ENCODE measurements at regions not wholly inside any gene's neighbourhood (a gene's known extent, or its start where the extent isn't known, plus 50 kb on each side); places are given as distances from the start of the nearest gene placed in this dataset.

GRCh38 chr17:33561569-33562334 is 268.7 kb upstream of the ASIC2 start:
- Histone ChIP-seq H3K27me3 (ENCODE audit: insufficient read depth, low read length, poor library complexity, severe bottlenecking) (no peaks in the 10 kb centered on the region), H3K9me3 (ENCODE audit: insufficient read depth, low read depth, low read length) (no peaks in the 10 kb centered on the region; the same call in 1 of the 2 replicates), H3K9ac (ENCODE audit: low read depth, low read length, poor library complexity, severe bottlenecking) (no peak overlapping the region), H3K9me2 (replicated peaks; ENCODE audit: low read depth, low read length) (no peaks in the 10 kb centered on the region), H3K79me2 (ENCODE audit: insufficient read depth, low read length) (no peaks in the 10 kb centered on the region), H3K4me3 (ENCODE audit: low read length, poor library complexity, severe bottlenecking) (no peak overlapping the region), H3K4me1 (ENCODE audit: insufficient read depth, low read length, poor library complexity, severe bottlenecking) (no peaks in the 10 kb centered on the region), H3K4me2 (ENCODE audit: low read depth, low read length, poor library complexity, severe bottlenecking) (no peak overlapping the region), H3K36me3 (ENCODE audit: insufficient read depth, low read length) (no peaks in the 10 kb centered on the region), H3F3A (ENCODE audit: low read depth) (no peaks in the 10 kb centered on the region), H2AFZ (ENCODE audit: low read length) (no peak overlapping the region), H4K20me1 (ENCODE audit: insufficient read depth, low read length, poor library complexity, severe bottlenecking) (no peaks in the 10 kb centered on the region)
- TF ChIP-seq EZH2phosphoT487 (IDR thresholded peaks at IDR 0.05; ENCODE audit: borderline replicate concordance) (no peak), CTCF (conservative IDR thresholded peaks at IDR 0.05; ENCODE audit: low read length) (no peak)

- Histone ChIP-seq H3K9ac (ENCODE audit: low read depth, low read length, poor library complexity, severe bottlenecking) (no peak overlapping the region), H3F3A (ENCODE audit: low read depth) (no peaks in the 10 kb centered on the region), H3K4me3 (ENCODE audit: low read length, poor library complexity, severe bottlenecking) (no peak overlapping the region), H3K36me3 (ENCODE audit: insufficient read depth, low read length) (no peaks in the 10 kb centered on the region), H3K27me3 (ENCODE audit: insufficient read depth, low read length, poor library complexity, severe bottlenecking) (no peaks in the 10 kb centered on the region), H3K4me2 (ENCODE audit: low read depth, low read length, poor library complexity, severe bottlenecking) (no peak overlapping the region), H3K9me3 (ENCODE audit: insufficient read depth, low read depth, low read length) (no peaks in the 10 kb centered on the region; the same call in 1 of the 2 replicates), H3K4me1 (ENCODE audit: insufficient read depth, low read length, poor library complexity, severe bottlenecking) (no peaks in the 10 kb centered on the region), H3K79me2 (ENCODE audit: insufficient read depth, low read length) (no peaks in the 10 kb centered on the region), H4K20me1 (ENCODE audit: insufficient read depth, low read length, poor library complexity, severe bottlenecking) (no peaks in the 10 kb centered on the region), H2AFZ (ENCODE audit: low read length) (no peak overlapping the region), H3K9me2 (replicated peaks; ENCODE audit: low read depth, low read length) (no peaks in the 10 kb centered on the region)
- no peak for TF ChIP-seq EZH2phosphoT487 (IDR thresholded peaks at IDR 0.05; ENCODE audit: borderline replicate concordance)
- no peak for TF ChIP-seq CTCF (conservative IDR thresholded peaks at IDR 0.05; ENCODE audit: low read length)
Observed at GRCh38 chr17:33562792-33563191, 269.7 kb upstream of the ASIC2 start.

GRCh38 chr17:33564146-33564545 is 271.1 kb upstream of the ASIC2 start:
- no peak for TF ChIP-seq EZH2phosphoT487 (IDR thresholded peaks at IDR 0.05; ENCODE audit: borderline replicate concordance)
- TF ChIP-seq CTCF (conservative IDR thresholded peaks at IDR 0.05; ENCODE audit: low read length), result no peak
- no peaks in the 10 kb centered on the region for H3K9me3 ChIP-seq (ENCODE audit: insufficient read depth, low read depth, low read length)
- H3F3A ChIP-seq (ENCODE audit: low read depth), result no peaks in the 10 kb centered on the region
- H3K36me3 ChIP-seq (ENCODE audit: insufficient read depth, low read length), result no peaks in the 10 kb centered on the region
- H4K20me1 ChIP-seq (ENCODE audit: insufficient read depth, low read length, poor library complexity, severe bottlenecking), result no peaks in the 10 kb centered on the region
- H3K79me2 ChIP-seq (ENCODE audit: insufficient read depth, low read length), result no peaks in the 10 kb centered on the region
- H3K27me3 ChIP-seq (ENCODE audit: insufficient read depth, low read length, poor library complexity, severe bottlenecking), result no peaks in the 10 kb centered on the region
- no peak overlapping the region for H3K4me2 ChIP-seq (ENCODE audit: low read depth, low read length, poor library complexity, severe bottlenecking)
- H3K4me1 ChIP-seq (ENCODE audit: insufficient read depth, low read length, poor library complexity, severe bottlenecking), result no peaks in the 10 kb centered on the region
- H3K9ac ChIP-seq (ENCODE audit: low read depth, low read length, poor library complexity, severe bottlenecking), result no peak overlapping the region
- no peak overlapping the region for H3K4me3 ChIP-seq (ENCODE audit: low read length, poor library complexity, severe bottlenecking)
- no peaks in the 10 kb centered on the region for H3K9me2 ChIP-seq (replicated peaks; ENCODE audit: low read depth, low read length)
- H2AFZ ChIP-seq (ENCODE audit: low read length), result no peak overlapping the region

All from Loucy (cell line).